Activated naive CD4-positive, alpha-beta T cell treated with anti-CD3 and anti-CD28 coated beads for 36 hours (primary cell): ENCODE measurements at regions not wholly inside any gene's neighbourhood (a gene's known extent, or its start where the extent isn't known, plus 50 kb on each side); places are given as distances from the start of the nearest gene placed in this dataset.

Experiments used
- CTCF ChIA-PET: fragments of 350-600 bp; sonication (Branson Sonifier 250); formaldehyde crosslinking; loops from one replicate; lab custom pipeline; 2021; ENCODE audit warnings: antibody characterized with exemption; lab: Charles Lee
- DNase-seq: peaks from one replicate; pipeline ENCODE4 v3.0.0-alpha.2; 2020
- H3K27ac Mint-ChIP-seq: one replicate; pipeline ENCODE4 v1.8.0; 2021; ENCODE audit warnings: mild to moderate bottlenecking, mixed read lengths
- H3K27me3 Mint-ChIP-seq: one replicate; pipeline ENCODE4 v1.8.0; 2021; ENCODE audit warnings: low read depth, mixed read lengths
- H3K36me3 Mint-ChIP-seq: one replicate; pipeline ENCODE4 v1.8.0; 2021; ENCODE audit warnings: low read depth, mixed read lengths
- H3K4me1 Mint-ChIP-seq: one replicate; pipeline ENCODE4 v1.8.0; 2021; ENCODE audit warnings: low read depth, mixed read lengths
- H3K4me3 Mint-ChIP-seq: one replicate; pipeline ENCODE4 v1.8.0; 2021; ENCODE audit warnings: mild to moderate bottlenecking, moderate library complexity, mixed read lengths
- H3K9me3 Mint-ChIP-seq: one replicate; pipeline ENCODE4 v1.8.0; 2021; ENCODE audit warnings: mixed read lengths
- intact Hi-C: fragments of 100-400 bp; cut with micrococcal nuclease; formaldehyde crosslinking; loops from one replicate; pipeline ENCODE4 v1.15.1; 2023

- CTCF ChIA-PET = no interaction called here
- Mint-ChIP-seq H3K4me1 (no peaks in the 10 kb centered on the region), H3K9me3 (no peaks in the 10 kb centered on the region), H3K36me3 (no peaks in the 10 kb centered on the region), H3K27me3 (peaks cover 8% of the 10 kb centered on the region), H3K4me3 (no peak overlapping the region), H3K27ac (no peak overlapping the region)
- intact Hi-C loops = no loop called here
- DNase-seq = no peak
Measured at GRCh38 chr13:34012382-34012781, 194.4 kb downstream of the RFC3 start.

GRCh38 chr13:34013061-34013460 is 195.1 kb downstream of the RFC3 start:
- Mint-ChIP-seq H3K4me1 (no peaks in the 10 kb centered on the region), H3K27me3 (peaks cover 9% of the 10 kb centered on the region), H3K27ac (no peak overlapping the region), H3K9me3 (no peaks in the 10 kb centered on the region), H3K36me3 (no peaks in the 10 kb centered on the region), H3K4me3 (no peak overlapping the region)
- CTCF ChIA-PET = no interaction called here
- DNase-seq = no peak
- intact Hi-C loops = no loop called here

GRCh38 chr13:34017231-34017630 is 199.3 kb downstream of the RFC3 start:
- Mint-ChIP-seq H3K9me3 (peaks cover 6% of the 10 kb centered on the region), H3K27ac (no peak overlapping the region), H3K4me3 (no peak overlapping the region), H3K36me3 (no peaks in the 10 kb centered on the region), H3K4me1 (no peaks in the 10 kb centered on the region), H3K27me3 (peaks cover 7% of the 10 kb centered on the region)
- intact Hi-C loops = no loop called here
- CTCF ChIA-PET = no interaction called here
- no peak for DNase-seq

- Mint-ChIP-seq H3K4me1 (no peaks in the 10 kb centered on the region), H3K4me3 (no peak overlapping the region), H3K27me3 (peaks cover 3% of the 10 kb centered on the region), H3K27ac (no peak overlapping the region), H3K36me3 (no peaks in the 10 kb centered on the region), H3K9me3 (peaks cover 6% of the 10 kb centered on the region)
- CTCF ChIA-PET = no interaction called here
- intact Hi-C loops = no loop called here
- no peak for DNase-seq
Measured at GRCh38 chr13:34019870-34020269, 201.9 kb downstream of the RFC3 start.

GRCh38 chr13:34020388-34020787 is 202.4 kb downstream of the RFC3 start:
- Mint-ChIP-seq H3K27me3 (peaks cover 3% of the 10 kb centered on the region), H3K36me3 (no peaks in the 10 kb centered on the region), H3K4me1 (no peaks in the 10 kb centered on the region), H3K27ac (no peak overlapping the region), H3K9me3 (peaks cover 6% of the 10 kb centered on the region), H3K4me3 (no peak overlapping the region)
- intact Hi-C loops = no loop called here
- no peak for DNase-seq
- CTCF ChIA-PET = no interaction called here

- DNase-seq = no peak
- Mint-ChIP-seq H3K9me3 (peaks cover 6% of the 10 kb centered on the region), H3K27ac (no peak overlapping the region), H3K4me3 (no peak overlapping the region), H3K4me1 (no peaks in the 10 kb centered on the region), H3K36me3 (no peaks in the 10 kb centered on the region), H3K27me3 (peaks cover 3% of the 10 kb centered on the region)
- intact Hi-C loops = no loop called here
- CTCF ChIA-PET = no interaction called here
Measured at GRCh38 chr13:34021619-34022018, 203.7 kb downstream of the RFC3 start.

GRCh38 chr13:34025746-34026145 is 207.8 kb downstream of the RFC3 start:
- no peaks in the 10 kb centered on the region for H3K27me3 Mint-ChIP-seq
- no peak for DNase-seq
- H3K9me3 Mint-ChIP-seq = peaks cover 12% of the 10 kb centered on the region
- intact Hi-C loops = no loop called here
- H3K36me3 Mint-ChIP-seq = no peaks in the 10 kb centered on the region
- CTCF ChIA-PET = no interaction called here
- H3K4me1 Mint-ChIP-seq = no peaks in the 10 kb centered on the region
- H3K27ac Mint-ChIP-seq = no peak overlapping the region
- no peak overlapping the region for H3K4me3 Mint-ChIP-seq

- H3K27ac Mint-ChIP-seq = no peak overlapping the region
- no peaks in the 10 kb centered on the region for H3K4me1 Mint-ChIP-seq
- CTCF ChIA-PET = no interaction called here
- H3K4me3 Mint-ChIP-seq = no peak overlapping the region
- peaks cover 11% of the 10 kb centered on the region for H3K9me3 Mint-ChIP-seq
- DNase-seq = no peak
- intact Hi-C loops = no loop called here
- H3K36me3 Mint-ChIP-seq = no peaks in the 10 kb centered on the region
- H3K27me3 Mint-ChIP-seq = no peaks in the 10 kb centered on the region
Measured at GRCh38 chr13:34026308-34026707, 208.4 kb downstream of the RFC3 start.

- intact Hi-C loops = no loop called here
- Mint-ChIP-seq H3K27me3 (no peaks in the 10 kb centered on the region), H3K27ac (no peak overlapping the region), H3K9me3 (peaks cover 6% of the 10 kb centered on the region), H3K4me3 (no peak overlapping the region), H3K4me1 (no peaks in the 10 kb centered on the region), H3K36me3 (no peaks in the 10 kb centered on the region)
- CTCF ChIA-PET = no interaction called here
- DNase-seq = no peak
Measured at GRCh38 chr13:34028496-34029442, 210.8 kb downstream of the RFC3 start.

GRCh38 chr13:34030782-34031181 is 212.8 kb downstream of the RFC3 start:
- peaks cover 3% of the 10 kb centered on the region for H3K27me3 Mint-ChIP-seq
- H3K4me3 Mint-ChIP-seq = no peak overlapping the region
- intact Hi-C loops = no loop called here
- peaks cover 9% of the 10 kb centered on the region for H3K9me3 Mint-ChIP-seq
- H3K4me1 Mint-ChIP-seq = no peaks in the 10 kb centered on the region
- DNase-seq = no peak
- CTCF ChIA-PET = no interaction called here
- H3K27ac Mint-ChIP-seq = no peak overlapping the region
- no peaks in the 10 kb centered on the region for H3K36me3 Mint-ChIP-seq

GRCh38 chr13:34031610-34032009 is 213.7 kb downstream of the RFC3 start:
- Mint-ChIP-seq H3K4me1 (no peaks in the 10 kb centered on the region), H3K27me3 (peaks cover 3% of the 10 kb centered on the region), H3K4me3 (no peak overlapping the region), H3K36me3 (no peaks in the 10 kb centered on the region), H3K9me3 (peaks cover 9% of the 10 kb centered on the region), H3K27ac (no peak overlapping the region)
- intact Hi-C loops = no loop called here
- CTCF ChIA-PET = no interaction called here
- no peak for DNase-seq

- Mint-ChIP-seq H3K27ac (no peak overlapping the region), H3K4me3 (no peak overlapping the region), H3K27me3 (peaks cover 6% of the 10 kb centered on the region), H3K36me3 (no peaks in the 10 kb centered on the region), H3K4me1 (no peaks in the 10 kb centered on the region), H3K9me3 (peaks cover 6% of the 10 kb centered on the region)
- CTCF ChIA-PET = no interaction called here
- intact Hi-C loops = no loop called here
- no peak for DNase-seq
Measured at GRCh38 chr13:34034411-34034810, 216.5 kb downstream of the RFC3 start.

GRCh38 chr13:34035178-34035577 is 217.2 kb downstream of the RFC3 start:
- H3K27ac Mint-ChIP-seq = no peak overlapping the region
- no peaks in the 10 kb centered on the region for H3K36me3 Mint-ChIP-seq
- H3K9me3 Mint-ChIP-seq = peaks cover 3% of the 10 kb centered on the region
- no peak overlapping the region for H3K4me3 Mint-ChIP-seq
- CTCF ChIA-PET = no interaction called here
- intact Hi-C loops = no loop called here
- no peak for DNase-seq
- no peaks in the 10 kb centered on the region for H3K4me1 Mint-ChIP-seq
- H3K27me3 Mint-ChIP-seq = peaks cover 6% of the 10 kb centered on the region
